ENCODE measurements at regions not wholly inside any gene's neighbourhood (a gene's known extent, or its start where the extent isn't known, plus 50 kb on each side); places are given as distances from the start of the nearest gene placed in this dataset.
"Not testable (repeated sequence)": the region's sequence is repeated elsewhere in the genome, so short reads cannot be mapped to it uniquely, and the experiment has no call there.

DNA sequence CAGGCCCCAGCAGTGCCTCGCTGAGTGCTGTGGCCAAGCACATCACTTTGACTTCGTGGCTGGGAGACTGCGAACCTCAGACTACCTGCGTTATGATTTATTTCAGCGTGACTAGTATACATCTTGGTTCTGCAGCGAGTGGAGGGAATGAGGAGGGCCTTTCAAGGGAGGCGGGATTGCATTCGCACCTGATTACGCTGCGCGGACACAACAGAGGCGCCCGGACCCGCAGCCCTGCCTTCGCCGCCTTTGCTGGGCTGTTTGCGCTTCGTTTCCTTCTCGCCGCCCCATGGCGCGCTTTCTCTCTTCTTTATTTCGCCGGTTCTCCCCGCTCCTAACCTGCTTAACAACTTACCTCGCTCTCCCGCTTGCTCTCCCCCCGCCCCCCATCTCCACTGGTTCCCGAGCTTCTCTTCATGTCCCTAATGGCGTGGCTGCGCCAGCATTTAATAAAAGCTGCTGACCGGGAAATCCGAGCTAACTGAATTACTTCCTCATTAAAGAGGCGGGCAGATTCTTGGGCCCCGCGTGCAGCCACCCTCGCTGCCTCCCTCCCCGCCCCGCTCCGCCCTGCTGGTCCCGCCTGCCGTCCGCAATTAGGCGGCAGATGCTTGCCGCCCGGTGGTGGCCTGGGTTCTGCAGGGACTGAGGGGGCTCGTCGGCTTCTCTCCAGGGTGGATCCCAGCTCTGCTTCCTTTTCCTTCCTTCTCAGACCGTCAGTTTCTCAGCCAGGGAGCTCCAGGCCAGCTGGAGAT, 257.6 kb upstream of the SDK2 start:
- DNase-seq = no peak

DNA sequence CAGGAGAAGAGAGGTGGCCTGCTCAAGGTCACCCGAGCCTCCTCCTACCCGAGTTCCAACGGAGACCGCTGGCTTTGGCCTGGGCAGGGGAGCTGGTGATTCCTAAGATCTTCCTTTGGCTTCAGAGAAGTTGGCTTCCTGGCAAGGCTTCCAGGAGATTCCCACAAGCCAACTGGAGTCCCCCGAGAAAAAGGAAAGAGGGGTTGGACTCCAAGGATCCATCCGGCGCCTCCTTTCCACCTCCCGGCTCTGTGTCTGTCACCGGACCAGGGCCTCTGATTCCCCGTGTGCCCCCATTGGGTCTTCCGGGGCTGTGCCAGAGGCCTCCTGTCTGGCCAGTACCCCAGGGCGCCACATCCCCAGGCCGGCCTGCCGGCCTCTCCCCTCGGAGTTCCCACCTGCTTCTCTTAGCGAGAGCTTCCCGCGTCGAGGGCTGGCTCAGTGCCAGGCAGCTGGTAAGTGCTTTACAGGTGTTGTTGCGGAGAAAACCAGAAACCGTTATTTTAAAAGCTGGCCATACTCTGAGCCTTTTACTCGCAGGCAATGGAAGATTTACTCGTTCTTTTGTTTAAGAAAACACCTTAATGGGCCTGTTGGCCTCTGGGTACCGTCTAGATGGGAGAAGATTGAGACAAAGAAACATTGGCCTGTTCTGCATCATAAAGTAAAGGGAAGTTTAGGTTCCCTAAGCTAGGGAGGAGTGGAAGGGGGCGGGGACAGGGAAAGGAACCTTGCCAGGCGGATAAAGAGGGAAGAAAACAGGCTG, 258.4 kb upstream of the SDK2 start:
- no peak for DNase-seq

DNA sequence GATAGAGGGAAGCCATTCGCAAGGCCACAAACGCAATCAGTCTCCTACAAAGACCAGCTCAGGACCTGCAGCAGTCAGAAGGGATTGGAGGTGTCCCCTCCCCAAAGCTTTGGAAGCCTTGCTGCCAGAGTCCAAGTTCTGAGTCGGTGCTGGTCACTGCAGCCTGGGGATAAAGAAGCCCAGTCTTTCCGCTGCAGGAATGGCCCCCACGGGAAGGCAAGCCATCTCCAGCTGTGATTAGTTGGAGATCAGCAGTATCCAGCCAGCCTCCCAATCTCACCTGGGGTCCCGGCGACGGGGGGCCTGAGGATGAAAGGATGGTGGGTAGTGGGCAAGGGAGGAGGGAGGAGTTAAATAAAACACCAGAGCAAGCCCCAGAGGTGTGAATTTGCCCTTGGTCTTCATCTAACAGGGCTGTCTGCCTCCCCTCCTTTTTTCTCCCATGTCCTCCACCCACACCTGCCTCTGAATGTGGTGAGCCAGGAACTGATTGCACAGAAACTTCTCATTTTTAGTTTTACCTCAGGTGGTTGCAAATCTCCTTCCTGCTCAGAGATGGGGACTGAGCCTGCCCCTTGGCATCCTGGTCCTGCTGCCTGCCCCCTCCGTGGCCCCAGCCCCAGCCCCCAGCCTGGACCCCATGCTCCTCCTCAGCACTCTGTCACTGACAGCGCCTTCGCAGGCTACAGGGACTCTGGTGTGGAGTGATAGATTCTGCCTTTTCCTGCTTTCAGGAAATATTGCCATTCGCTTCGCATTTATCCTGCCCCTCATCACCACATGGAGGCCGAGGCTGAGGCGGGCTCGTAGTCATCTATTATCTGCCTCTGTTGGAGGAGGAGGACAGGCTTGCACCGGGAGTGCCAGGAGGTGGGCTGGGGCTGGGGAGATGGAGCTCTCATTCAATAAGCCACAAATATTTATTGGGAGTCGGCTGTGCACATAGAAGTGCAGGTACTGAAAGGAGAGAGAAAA, 262.9 kb upstream of the SDK2 start:
- no peak for DNase-seq

DNA sequence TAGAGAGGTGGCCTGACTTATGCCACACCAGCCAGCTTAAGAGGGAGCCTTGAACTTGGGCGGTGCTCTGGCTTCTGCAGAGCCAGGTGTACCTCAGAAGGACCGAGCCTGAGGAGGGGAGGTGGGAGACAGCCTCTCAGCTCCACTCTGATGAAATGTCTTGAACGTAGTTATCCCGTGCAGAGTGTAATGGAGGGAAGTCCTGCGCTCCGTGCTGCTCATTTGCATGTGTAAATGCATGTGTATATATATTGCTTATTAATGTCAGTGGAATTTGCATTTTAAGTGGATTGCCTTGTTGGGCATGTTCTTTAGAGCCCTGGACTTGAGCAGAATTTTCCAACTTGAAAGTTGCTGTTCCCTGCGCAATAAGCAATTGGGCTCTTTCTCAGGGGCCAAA, 264.9 kb upstream of the SDK2 start:
- no peak for DNase-seq

DNA sequence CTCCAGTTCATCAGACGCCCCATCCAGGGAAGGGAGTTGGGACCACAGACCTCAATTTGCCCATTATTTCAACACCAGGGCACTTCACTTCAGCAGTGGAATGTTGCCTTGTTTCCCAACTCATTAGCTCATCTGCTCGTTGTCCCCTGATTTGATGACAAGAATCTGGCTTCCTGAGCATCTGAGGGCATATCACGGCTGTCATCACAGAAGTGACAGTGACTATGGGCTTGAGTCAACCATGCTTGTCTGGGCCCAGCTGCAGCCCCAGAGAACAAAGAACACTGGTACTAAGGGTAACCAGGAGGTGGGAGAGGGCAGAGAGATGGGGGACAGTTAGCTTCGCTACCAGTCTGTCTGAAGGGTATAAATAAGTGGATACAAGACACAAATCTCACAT, 266.0 kb upstream of the SDK2 start:
- DNase-seq = no peak

DNA sequence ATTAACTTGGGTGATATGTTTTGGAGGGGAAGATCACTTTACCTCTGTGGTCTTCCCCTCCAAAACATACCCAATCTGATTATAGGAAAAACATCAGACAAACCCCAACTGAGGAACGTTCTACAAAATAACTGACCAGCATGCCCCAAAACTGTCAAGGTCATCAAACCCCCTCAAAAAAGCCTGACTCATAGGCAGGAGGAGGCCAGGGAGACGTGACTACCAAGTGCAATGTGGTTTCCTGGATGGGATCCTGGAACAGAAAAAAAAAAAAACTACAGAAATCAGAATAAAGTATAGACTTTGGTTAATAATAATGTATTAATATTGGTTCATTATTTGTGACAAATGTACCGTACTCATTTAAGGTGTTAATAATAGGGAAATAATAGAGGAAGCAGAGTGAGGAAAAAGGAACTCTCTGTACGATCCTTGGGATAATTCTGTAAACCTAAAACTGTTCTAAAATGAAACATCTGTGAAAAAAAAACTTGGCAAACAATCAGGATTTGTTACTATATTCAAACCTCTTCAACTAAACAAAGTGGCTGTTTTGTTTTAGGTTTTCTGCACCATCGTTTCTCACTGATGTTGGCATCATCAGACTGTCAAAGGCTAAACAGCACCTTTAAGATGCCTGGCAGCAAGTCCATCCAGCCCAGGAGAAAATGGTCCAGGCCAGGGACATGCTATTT, 266.7 kb upstream of the SDK2 start:
- DNase-seq = no peak

DNA sequence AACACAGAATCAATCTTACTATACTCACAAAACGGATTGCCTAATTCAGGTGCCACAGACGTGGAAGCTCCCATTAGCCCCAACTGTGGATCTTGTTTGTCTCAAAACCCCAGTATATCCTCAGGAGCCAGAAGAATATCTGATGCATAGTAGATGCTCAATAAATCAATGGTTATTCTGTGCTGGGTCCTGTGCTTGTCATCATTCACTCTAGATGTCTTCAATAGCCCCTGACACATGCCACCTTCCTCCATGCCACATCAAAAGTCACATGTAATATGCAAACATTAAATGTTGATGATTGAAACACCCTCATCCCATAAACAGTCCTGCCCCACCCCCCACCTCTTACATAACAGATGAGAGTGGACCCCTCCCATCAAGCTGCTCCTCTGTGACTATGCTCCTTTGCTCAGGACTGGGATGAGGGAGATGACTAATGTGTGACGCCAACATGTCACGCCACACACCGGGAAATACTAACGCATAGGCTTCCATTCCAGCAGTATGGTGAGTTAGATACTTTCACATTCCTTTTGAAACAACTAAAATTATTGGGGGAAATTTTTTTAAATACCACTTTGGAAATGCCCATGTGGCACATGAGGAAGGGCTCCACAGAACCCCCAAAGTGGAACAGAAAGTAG, 267.6 kb upstream of the SDK2 start:
- no peak for DNase-seq

DNA sequence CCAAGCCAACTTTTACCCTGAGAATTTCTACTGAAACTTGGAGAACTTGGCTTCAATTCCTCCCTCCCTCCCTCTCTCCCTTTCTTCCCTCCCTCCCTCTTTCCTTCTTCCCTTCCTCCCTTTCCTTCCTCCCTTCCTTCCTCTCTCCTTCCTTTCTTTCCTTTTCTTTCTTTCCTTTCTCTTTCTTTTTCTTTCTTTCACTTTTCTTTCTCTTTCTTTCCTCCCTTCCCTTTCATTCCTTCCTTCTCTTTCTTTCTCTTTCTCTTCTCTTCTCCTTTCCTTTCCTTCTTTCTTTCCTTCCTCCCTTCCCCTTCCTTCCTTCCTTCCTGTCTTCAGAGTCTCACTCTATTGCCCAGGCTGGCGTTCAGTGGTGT, 268.1 kb upstream of the SDK2 start:
- DNase-seq = no peak

DNA sequence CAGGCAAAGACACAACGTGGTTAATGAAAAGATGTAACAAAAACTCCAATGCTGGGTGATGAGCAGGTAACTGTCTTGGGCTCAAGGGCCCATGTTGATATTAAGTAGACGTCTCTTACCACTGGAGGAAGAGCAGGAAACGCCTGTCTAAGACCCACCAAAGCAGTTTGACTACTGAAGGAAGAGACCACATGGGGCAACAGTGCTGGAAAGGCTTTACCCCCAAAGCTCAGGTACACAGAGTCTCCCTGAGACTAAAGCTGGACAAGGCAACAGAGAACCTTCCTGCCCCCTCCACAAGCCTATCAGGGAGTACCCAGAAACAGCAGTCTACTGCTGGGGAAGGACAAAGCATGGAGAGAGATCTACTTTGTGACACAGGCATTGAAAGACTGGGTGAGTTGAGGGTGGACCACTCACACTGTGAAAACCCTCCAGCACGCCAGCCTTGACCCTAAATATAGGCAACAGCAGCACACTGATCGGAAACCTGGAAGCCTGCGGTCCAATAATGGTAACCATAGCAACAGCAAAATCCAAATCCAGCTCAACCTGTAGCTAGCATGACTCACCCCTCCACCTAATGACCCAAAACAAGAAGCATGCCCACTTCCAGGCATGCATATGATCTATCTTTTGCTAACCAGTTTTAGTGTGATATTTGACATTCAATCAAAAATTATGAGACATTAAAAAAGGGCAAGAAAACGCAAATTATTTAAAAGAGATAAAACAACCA, 270.5 kb upstream of the SDK2 start:
- DNase-seq = no peak

DNA sequence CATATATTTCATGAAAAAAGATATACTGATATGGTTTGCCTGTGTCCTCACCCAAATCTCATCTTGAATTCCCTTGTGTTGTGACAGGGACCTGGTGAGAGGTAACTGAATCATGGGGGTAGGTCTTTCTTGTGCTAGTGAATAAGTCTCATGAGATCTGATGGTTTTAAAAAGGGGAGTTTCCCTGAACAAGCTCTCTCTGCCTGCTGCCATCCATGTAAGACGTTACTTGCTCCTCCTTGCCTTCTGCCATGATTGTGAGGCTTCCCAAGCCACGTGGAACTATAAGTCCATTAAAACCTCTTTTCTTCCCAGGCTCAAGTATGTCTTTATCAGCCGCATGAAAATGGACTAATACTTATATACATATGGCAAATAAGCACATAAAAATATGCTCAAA, 274.8 kb upstream of the SDK2 start:
- not testable (repeated sequence) for DNase-seq

DNA sequence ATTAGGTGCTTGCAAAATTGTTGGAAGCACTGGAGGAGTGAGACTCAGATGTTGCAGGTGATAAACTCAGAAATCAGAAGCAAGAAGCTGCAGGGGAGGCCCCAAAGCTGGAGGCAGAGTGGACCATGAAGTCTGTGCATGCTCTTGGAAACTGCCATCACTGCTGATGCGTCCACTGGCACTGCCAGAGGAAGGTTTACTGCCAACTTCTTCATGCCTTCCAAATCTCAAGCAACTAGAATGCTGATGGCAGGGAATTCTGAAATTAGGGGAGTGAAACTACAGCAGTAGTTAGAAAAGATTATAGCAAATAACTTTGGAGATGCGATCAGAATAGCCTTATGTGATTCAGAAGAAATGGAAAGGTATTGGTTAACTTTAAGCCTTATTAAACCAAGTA, 277.1 kb upstream of the SDK2 start:
- no peak for DNase-seq

DNA sequence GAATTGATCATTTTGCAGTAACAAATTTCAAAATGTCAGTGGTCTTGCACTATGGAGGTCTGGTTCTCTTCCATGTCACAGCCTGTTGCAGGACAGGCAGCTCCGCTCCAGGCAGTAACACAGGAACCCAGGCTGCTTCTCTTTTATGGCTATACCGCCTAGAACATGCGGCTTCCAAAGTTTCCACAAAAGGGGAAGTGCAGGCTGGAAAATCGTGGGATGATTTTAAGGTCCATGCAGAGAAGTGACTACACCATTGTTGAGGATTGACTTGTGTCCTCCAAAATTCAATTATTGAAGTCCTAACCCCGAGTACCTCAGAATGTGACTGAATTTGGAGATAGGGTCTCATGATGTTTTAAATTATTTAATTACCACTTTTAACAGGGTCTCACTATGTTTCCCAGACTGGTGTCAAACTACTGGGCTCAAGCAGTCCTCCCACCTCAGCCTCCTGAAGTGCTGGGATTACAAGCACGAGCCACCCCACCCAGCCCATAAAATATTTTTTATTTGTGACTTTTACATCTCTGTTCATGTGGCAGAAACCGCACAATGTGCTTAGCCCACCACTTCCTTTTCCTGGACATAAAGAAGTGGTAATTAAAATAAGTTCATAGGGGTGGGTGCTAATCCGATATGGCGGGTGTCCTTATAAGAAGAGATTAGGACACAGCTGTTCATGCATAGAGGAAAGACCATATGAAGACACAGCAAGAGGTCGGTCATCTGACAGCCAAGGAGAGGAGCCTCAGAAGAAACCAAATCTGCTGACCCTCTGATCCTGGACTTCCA, 279.2 kb upstream of the RPL38 start:
- DNase-seq = no peak

DNA sequence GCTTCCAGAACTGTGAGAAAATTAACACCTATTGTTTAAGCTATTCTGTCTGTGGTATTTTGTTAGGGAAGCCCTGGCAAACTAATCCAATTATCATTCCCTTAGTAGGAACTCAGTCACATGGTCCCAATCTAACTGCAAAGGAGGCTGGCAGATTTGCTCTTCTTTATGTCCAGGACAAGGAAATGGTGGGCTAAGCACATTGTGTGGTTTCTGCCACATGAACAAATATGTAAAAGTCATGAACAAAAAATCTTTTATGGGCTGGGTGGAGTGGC, 278.6 kb upstream of the RPL38 start:
- DNase-seq = no peak

DNA sequence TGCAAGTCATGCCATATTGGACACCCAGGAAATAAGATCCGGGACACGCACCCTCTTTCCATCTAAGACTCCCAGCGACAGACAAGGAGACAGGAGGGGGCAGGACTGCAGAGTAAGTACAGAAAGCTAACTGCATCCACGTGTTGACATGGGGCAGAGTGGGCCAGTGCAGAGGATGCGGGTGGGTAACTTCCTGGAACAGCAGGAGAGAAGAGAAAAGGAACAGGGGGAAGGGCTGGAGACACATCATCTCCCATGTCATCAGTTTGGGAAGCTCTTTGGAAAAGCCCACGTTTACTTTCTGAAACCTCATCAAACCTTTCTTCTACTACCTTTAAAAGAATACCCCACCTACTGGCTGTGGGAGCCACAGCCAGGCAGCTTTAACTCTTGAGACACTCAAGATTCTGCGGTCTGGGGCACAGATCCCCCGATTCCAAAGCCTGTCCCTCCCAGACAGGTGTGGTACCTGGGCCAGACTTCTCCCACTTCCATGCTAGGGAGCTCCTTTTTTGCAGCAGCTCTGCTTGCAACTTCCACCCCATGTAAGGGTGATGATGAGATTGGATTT, 273.5 kb upstream of the RPL38 start:
- no peak for DNase-seq

DNA sequence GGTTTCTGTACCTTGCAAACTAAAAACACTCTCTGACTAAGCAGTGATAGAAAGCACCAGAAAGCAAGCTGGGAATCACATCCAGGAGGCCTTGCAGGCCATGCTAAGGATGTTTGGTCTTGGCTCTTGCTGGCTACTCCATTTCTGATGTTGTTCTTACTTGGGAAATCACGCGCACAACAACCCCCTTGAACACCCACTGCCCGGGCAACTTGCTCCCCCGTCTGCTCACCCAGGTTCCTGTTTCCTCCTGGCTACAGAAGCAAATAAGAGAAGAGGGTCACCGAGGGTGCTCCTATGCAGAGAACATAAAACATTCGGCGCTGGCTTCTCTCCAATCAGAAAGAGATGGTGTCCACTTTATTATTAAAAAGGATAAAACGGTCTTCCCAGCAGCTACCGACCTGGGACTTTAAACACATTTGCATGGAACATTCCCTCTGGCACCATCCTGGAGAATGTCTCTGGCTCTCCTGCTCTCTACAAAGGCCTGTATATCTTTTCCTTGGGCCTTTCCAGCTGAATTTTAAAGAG, 271.2 kb upstream of the RPL38 start:
- no peak for DNase-seq

DNA sequence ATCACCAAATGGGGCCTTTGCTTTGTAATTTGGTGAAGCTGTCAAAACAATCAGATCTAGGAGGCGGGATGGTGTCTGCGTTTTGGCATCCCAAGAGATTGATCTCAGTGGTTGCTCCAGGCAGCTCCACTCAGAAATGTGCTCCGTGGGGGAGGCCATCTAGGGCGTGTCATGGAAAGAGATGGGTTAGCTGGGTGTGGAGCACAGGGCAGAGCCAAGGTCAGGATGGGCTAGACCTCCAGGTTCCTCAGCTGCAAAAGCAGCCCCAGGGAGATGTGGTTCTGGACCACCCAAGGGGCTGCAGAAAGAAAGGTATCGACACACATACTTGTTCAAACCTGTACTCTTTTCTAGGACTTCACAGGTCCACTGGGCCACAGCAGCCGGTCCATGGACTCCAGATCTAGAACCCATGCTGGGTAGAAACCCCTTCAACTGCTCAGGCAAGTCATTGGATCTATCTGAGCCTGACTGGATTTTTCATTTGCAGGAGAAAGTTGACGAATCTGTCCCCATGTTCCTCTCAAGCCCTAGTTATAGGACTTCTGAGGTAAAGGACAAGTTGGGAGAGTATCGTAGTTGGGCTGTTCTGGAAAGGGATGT, 270.2 kb upstream of the RPL38 start:
- DNase-seq = no peak

DNA sequence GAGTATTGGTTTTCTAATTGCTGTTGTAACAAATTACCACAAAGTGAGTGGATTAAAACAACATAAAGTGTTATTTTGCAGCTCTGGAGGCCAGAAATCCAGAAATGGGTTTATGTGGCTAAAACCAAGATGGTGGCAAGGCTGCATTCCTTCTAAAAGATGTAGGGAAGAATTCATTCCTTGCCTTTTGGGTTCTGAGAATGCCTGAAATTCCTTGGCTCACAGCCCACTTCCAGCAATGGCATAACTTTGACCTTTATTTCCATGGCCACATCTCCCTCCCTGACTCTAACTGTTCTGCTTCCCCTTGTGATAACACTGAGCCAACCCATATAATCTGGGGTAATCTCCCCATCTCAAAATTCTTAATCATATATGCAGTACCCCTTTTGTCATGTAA, 269.6 kb upstream of the RPL38 start:
- no peak for DNase-seq

DNA sequence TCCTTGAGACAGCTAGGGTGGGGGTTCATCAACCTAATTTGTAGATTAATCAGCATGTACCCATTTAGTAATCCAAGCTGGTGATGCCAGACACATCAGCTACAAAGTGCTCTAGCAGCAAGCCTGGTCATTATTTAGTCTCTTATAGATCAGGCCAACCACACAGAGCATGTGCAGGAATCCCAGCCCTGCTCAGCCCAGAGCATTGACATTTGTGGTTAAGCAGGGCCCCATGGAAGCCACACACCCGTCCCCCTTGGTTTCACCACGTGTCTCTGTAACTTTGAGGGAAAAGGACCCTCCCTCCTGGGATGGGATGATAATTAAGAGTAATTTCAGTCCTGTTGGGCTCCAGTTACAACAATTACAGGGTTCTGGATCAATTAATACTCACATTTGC, 268.8 kb upstream of the RPL38 start:
- no peak for DNase-seq

DNA sequence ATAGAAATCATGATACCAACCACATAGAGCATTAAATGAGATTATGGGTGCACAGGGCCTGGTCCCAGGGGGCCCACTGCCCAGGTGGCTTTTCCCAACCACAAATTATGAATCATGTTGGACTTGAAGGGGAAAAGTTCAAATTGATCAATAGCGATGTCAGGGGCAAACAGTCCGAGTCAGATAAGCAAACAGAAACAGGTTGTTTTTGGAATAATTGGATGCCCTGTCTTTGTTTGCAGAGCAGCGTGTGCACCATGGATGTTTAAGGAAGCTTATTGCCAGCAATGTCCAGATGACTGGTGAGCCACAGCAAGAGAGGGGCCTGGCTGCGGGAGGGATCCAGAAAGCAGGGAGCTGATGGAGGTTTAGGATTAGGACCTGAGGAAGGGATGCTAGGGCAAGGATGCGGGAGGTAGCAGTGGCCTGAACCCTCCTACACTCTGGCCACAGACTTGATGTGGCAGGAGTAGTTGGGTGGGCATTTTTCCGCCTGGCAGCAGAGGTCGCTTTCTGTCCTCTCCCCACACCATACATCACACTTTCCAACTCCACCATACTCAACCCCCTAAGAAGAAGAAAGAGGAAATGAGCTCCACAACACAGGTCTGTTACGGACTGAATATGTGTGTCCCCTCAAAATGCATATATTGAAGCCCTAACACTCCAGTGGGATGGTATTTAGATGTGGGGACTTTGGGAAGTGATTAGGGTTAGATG, 266.4 kb upstream of the RPL38 start:
- DNase-seq = no peak

Data from NCI-H187 treated with DMSO at 0.1 percent for 48 hours (cell line).